ENCODE measurements at regions not wholly inside any gene's neighbourhood (a gene's known extent, or its start where the extent isn't known, plus 50 kb on each side); places are given as distances from the start of the nearest gene placed in this dataset.

- intact Hi-C loops (cut with DNase I), result no loop called here
- DNase-seq (no peak), ATAC-seq (no peak)
- no peak overlapping the region for H3K27ac ChIP-seq
- H3K36me3 ChIP-seq, result no peaks in the 10 kb centered on the region
- no peak for TF ChIP-seq CTCF (IDR thresholded peaks at IDR 0.05)
- no peaks in the 10 kb centered on the region for H3K9me3 ChIP-seq
- no peaks in the 10 kb centered on the region for H3K27me3 ChIP-seq (ENCODE audit: low read depth)
- no peaks in the 10 kb centered on the region for H3K4me1 ChIP-seq
- no peak overlapping the region for H3K4me3 ChIP-seq
These were observed 215.6 kb upstream of the POU3F3 start for GRCh38 chr2:104638190-104638858.

GRCh38 chr2:104638859-104639202, 215.1 kb upstream of the POU3F3 start:
- TF ChIP-seq CTCF (IDR thresholded peaks at IDR 0.05), result no peak
- DNase-seq, result no peak
- ATAC-seq, result no peak
- Histone ChIP-seq H3K36me3 (no peaks in the 10 kb centered on the region), H3K9me3 (no peaks in the 10 kb centered on the region), H3K4me3 (no peak overlapping the region), H3K27ac (no peak overlapping the region), H3K27me3 (ENCODE audit: low read depth) (no peaks in the 10 kb centered on the region), H3K4me1 (no peaks in the 10 kb centered on the region)
- intact Hi-C loops (cut with DNase I), result no loop called here

GRCh38 chr2:104641786-104642185, 212.1 kb upstream of the POU3F3 start:
- Histone ChIP-seq H3K4me3 (no peak overlapping the region), H3K36me3 (no peaks in the 10 kb centered on the region), H3K4me1 (no peaks in the 10 kb centered on the region), H3K9me3 (no peaks in the 10 kb centered on the region), H3K27me3 (ENCODE audit: low read depth) (no peaks in the 10 kb centered on the region), H3K27ac (no peak overlapping the region)
- no peak for TF ChIP-seq CTCF (IDR thresholded peaks at IDR 0.05)
- DNase-seq (no peak), ATAC-seq (no peak)
- intact Hi-C loops (cut with DNase I), result no loop called here

- ATAC-seq (no peak), DNase-seq (no peak)
- TF ChIP-seq CTCF (IDR thresholded peaks at IDR 0.05), result no peak
- no peaks in the 10 kb centered on the region for H3K4me1 ChIP-seq
- intact Hi-C loops (cut with DNase I), result no loop called here
- no peak overlapping the region for H3K27ac ChIP-seq
- H3K9me3 ChIP-seq, result no peaks in the 10 kb centered on the region
- H3K4me3 ChIP-seq, result no peak overlapping the region
- no peaks in the 10 kb centered on the region for H3K36me3 ChIP-seq
- no peaks in the 10 kb centered on the region for H3K27me3 ChIP-seq (ENCODE audit: low read depth)
These were observed 205.5 kb upstream of the POU3F3 start for GRCh38 chr2:104648376-104648775.

- no peak for ATAC-seq
- Histone ChIP-seq H3K4me3 (no peak overlapping the region), H3K36me3 (no peaks in the 10 kb centered on the region), H3K4me1 (no peaks in the 10 kb centered on the region), H3K27ac (no peak overlapping the region), H3K27me3 (ENCODE audit: low read depth) (no peaks in the 10 kb centered on the region), H3K9me3 (no peaks in the 10 kb centered on the region)
- no peak for DNase-seq
- TF ChIP-seq CTCF (IDR thresholded peaks at IDR 0.05), result no peak
- intact Hi-C loops (cut with DNase I), result no loop called here
These were observed 204.0 kb upstream of the POU3F3 start for GRCh38 chr2:104649866-104650265.
